Astrocyte (in vitro differentiated cells and primary cell): ENCODE measurements at regions not wholly inside any gene's neighbourhood (a gene's known extent, or its start where the extent isn't known, plus 50 kb on each side); places are given as distances from the start of the nearest gene placed in this dataset.

ENCODE experiments used
- DNase-seq: peaks from one replicate; pipeline ENCODE4 v3.0.0-alpha.2; 2010; ENCODE audit warnings: low read depth
- FAIRE-seq: peaks from 2 replicates; lab custom pipeline; 2011; peaks lifted over from hg19 to GRCh38; lab: Jason Lieb, UNC
- H2AFZ ChIP-seq: 2 replicates; pipeline ENCODE4 v1.6.0; 2012; ENCODE audit warnings: low read depth, low read length, inconsistent platforms
- H3K27ac ChIP-seq: 2 replicates; pipeline ENCODE4 v1.5.1; 2011; ENCODE audit warnings: low read depth, low read length, inconsistent platforms
- H3K27me3 ChIP-seq: 2 replicates; pipeline ENCODE4 v1.6.0; 2011; ENCODE audit warnings: low read length, inconsistent platforms; ENCODE audit not compliant: insufficient read depth
- H3K36me3 ChIP-seq: 2 replicates; pipeline ENCODE4 v1.5.1; 2011; ENCODE audit warnings: low read length, inconsistent platforms; ENCODE audit not compliant: insufficient read depth
- H3K4me1 ChIP-seq: 2 replicates; pipeline ENCODE4 v1.5.1; 2011; ENCODE audit warnings: low read length, inconsistent platforms; ENCODE audit not compliant: insufficient read depth
- H3K4me2 ChIP-seq: 2 replicates; pipeline ENCODE4 v1.6.0; 2012; ENCODE audit warnings: low read length, inconsistent platforms
- H3K4me3 ChIP-seq: 2 replicates; pipeline ENCODE4 v1.5.1; 2011; ENCODE audit warnings: low read depth, mild to moderate bottlenecking, low read length, inconsistent platforms; ENCODE audit not compliant: insufficient read depth
- H3K79me2 ChIP-seq: 2 replicates; pipeline ENCODE4 v1.6.0; 2012; ENCODE audit warnings: mild to moderate bottlenecking, low read length, inconsistent platforms; ENCODE audit not compliant: insufficient read depth
- H3K9ac ChIP-seq: 2 replicates; pipeline ENCODE4 v1.6.0; 2012; ENCODE audit warnings: mild to moderate bottlenecking, low read length, inconsistent platforms
- H3K9me3 ChIP-seq: 2 replicates; pipeline ENCODE4 v1.5.1; 2012; ENCODE audit warnings: low read depth, mild to moderate bottlenecking, low read length, inconsistent platforms; ENCODE audit not compliant: insufficient read depth
- H4K20me1 ChIP-seq: 2 replicates; pipeline ENCODE4 v1.6.0; 2012; ENCODE audit warnings: low read length, inconsistent platforms; ENCODE audit not compliant: insufficient read depth
- H3K27ac Mint-ChIP-seq: one replicate; pipeline ENCODE4 v1.8.0; 2021; ENCODE audit warnings: mild to moderate bottlenecking, mixed read lengths; ENCODE audit not compliant: unreplicated experiment
- H3K27me3 Mint-ChIP-seq: one replicate; pipeline ENCODE4 v1.8.0; 2021; ENCODE audit warnings: low read depth, mixed read lengths; ENCODE audit not compliant: unreplicated experiment
- H3K36me3 Mint-ChIP-seq: one replicate; pipeline ENCODE4 v1.8.0; 2021; ENCODE audit warnings: low read depth, mixed read lengths; ENCODE audit not compliant: unreplicated experiment
- H3K4me1 Mint-ChIP-seq: one replicate; pipeline ENCODE4 v1.8.0; 2021; ENCODE audit warnings: low read depth, mixed read lengths; ENCODE audit not compliant: unreplicated experiment
- H3K4me3 Mint-ChIP-seq: one replicate; pipeline ENCODE4 v1.8.0; 2021; ENCODE audit warnings: mild to moderate bottlenecking, moderate library complexity, mixed read lengths; ENCODE audit not compliant: unreplicated experiment
- H3K9me3 Mint-ChIP-seq: one replicate; pipeline ENCODE4 v1.8.0; 2021; ENCODE audit warnings: mild to moderate bottlenecking, mixed read lengths; ENCODE audit not compliant: unreplicated experiment
- CTCF ChIP-seq: IDR thresholded peaks from 2 replicates; pipeline ENCODE4 v1.5.1; 2011; ENCODE audit warnings: low read depth, mild to moderate bottlenecking, inconsistent platforms, low read length, moderate library complexity; ENCODE audit not compliant: insufficient read depth
- EZH2 ChIP-seq: IDR thresholded peaks from 2 replicates; pipeline ENCODE4 v1.6.1; 2012; ENCODE audit warnings: mild to moderate bottlenecking, low read length, inconsistent platforms; ENCODE audit not compliant: insufficient read depth

- Histone ChIP-seq H3K4me1 (peaks cover 16% of the 10 kb centered on the region), H3K27ac (peak overlapping the region; percentile 49), H3K4me2 (no peak overlapping the region), H3K9ac (no peak overlapping the region), H3K36me3 (no peaks in the 10 kb centered on the region), H2AFZ (no peak overlapping the region), H3K79me2 (no peaks in the 10 kb centered on the region), H4K20me1 (no peaks in the 10 kb centered on the region), H3K9me3 (no peaks in the 10 kb centered on the region), H3K27me3 (no peaks in the 10 kb centered on the region), H3K4me3 (no peak overlapping the region)
- Mint-ChIP-seq H3K36me3 (peaks cover 1% of the 10 kb centered on the region), H3K9me3 (peaks cover 11% of the 10 kb centered on the region), H3K4me3 (no peak overlapping the region), H3K4me1 (peaks cover 18% of the 10 kb centered on the region), H3K27me3 (no peaks in the 10 kb centered on the region), H3K27ac (peak overlapping the region; percentile 63)
- DNase-seq (no peak), FAIRE-seq (no peak)
- TF ChIP-seq CTCF = no peak
- no peak for TF ChIP-seq EZH2
These were observed 191.9 kb upstream of the FN1 start for GRCh38 chr2:215627771-215628170.

- Histone ChIP-seq H3K4me1 (peaks cover 16% of the 10 kb centered on the region), H2AFZ (no peak overlapping the region), H3K36me3 (no peaks in the 10 kb centered on the region), H3K9me3 (no peaks in the 10 kb centered on the region), H4K20me1 (no peaks in the 10 kb centered on the region), H3K4me3 (no peak overlapping the region), H3K4me2 (peak overlapping the region; percentile 42), H3K27me3 (no peaks in the 10 kb centered on the region), H3K79me2 (no peaks in the 10 kb centered on the region), H3K9ac (peak overlapping the region; percentile 37), H3K27ac (peak overlapping the region; percentile 49)
- peak overlapping the region; percentile 56 for H3K27ac Mint-ChIP-seq
- no peak overlapping the region for H3K4me3 Mint-ChIP-seq
- peaks cover 18% of the 10 kb centered on the region for H3K4me1 Mint-ChIP-seq
- no peak for TF ChIP-seq CTCF
- no peak for TF ChIP-seq EZH2
- H3K27me3 Mint-ChIP-seq = no peaks in the 10 kb centered on the region
- H3K9me3 Mint-ChIP-seq = peaks cover 3% of the 10 kb centered on the region
- H3K36me3 Mint-ChIP-seq = no peaks in the 10 kb centered on the region
- peak; percentile 49 for FAIRE-seq
- DNase-seq = peak; percentile 56
These were observed 191.0 kb upstream of the FN1 start for GRCh38 chr2:215626812-215627281.

GRCh38 chr2:215626063-215626462 is 190.2 kb upstream of the FN1 start:
- no peaks in the 10 kb centered on the region for H3K36me3 ChIP-seq
- H3K27ac ChIP-seq = peak overlapping the region; percentile 26
- H3K4me1 ChIP-seq = peaks cover 16% of the 10 kb centered on the region
- no peak overlapping the region for H3K9ac ChIP-seq
- no peaks in the 10 kb centered on the region for H3K79me2 ChIP-seq
- no peak overlapping the region for H3K4me3 Mint-ChIP-seq
- H3K9me3 Mint-ChIP-seq = peaks cover 3% of the 10 kb centered on the region
- H3K9me3 ChIP-seq = no peaks in the 10 kb centered on the region
- DNase-seq (no peak), FAIRE-seq (peak; percentile 23)
- H3K27ac Mint-ChIP-seq = no peak overlapping the region
- no peak overlapping the region for H3K4me2 ChIP-seq
- no peaks in the 10 kb centered on the region for H4K20me1 ChIP-seq
- H3K4me3 ChIP-seq = no peak overlapping the region
- no peaks in the 10 kb centered on the region for H3K27me3 Mint-ChIP-seq
- peaks cover 18% of the 10 kb centered on the region for H3K4me1 Mint-ChIP-seq
- no peaks in the 10 kb centered on the region for H3K27me3 ChIP-seq
- H3K36me3 Mint-ChIP-seq = no peaks in the 10 kb centered on the region
- no peak overlapping the region for H2AFZ ChIP-seq
- no peak for TF ChIP-seq CTCF
- TF ChIP-seq EZH2 = no peak
